Astrocyte (in vitro differentiated cells and primary cell): ENCODE measurements at regions not wholly inside any gene's neighbourhood (a gene's known extent, or its start where the extent isn't known, plus 50 kb on each side); places are given as distances from the start of the nearest gene placed in this dataset.
"Not testable (repeated sequence)": the region's sequence is repeated elsewhere in the genome, so short reads cannot be mapped to it uniquely, and the experiment has no call there.

Source experiments
- CTCF ChIP-seq: IDR thresholded peaks from 2 replicates; pipeline ENCODE4 v1.5.1; 2011; ENCODE audit warnings: low read depth, mild to moderate bottlenecking, inconsistent platforms, low read length, moderate library complexity; ENCODE audit not compliant: insufficient read depth
- EZH2 ChIP-seq: IDR thresholded peaks from 2 replicates; pipeline ENCODE4 v1.6.1; 2012; ENCODE audit warnings: mild to moderate bottlenecking, low read length, inconsistent platforms; ENCODE audit not compliant: insufficient read depth

GRCh38 chr2:111292232-111292968, 171.7 kb downstream of the BCL2L11 start:
- TF ChIP-seq CTCF, EZH2: not testable (repeated sequence)
